NCI-H748 treated with DMSO at 0.1 percent for 48 hours (cell line): ENCODE measurements at regions not wholly inside any gene's neighbourhood (a gene's known extent, or its start where the extent isn't known, plus 50 kb on each side); places are given as distances from the start of the nearest gene placed in this dataset.
"Not testable (repeated sequence)": the region's sequence is repeated elsewhere in the genome, so short reads cannot be mapped to it uniquely, and the experiment has no call there.

Experiments
- DNase-seq: peaks from one replicate; lab custom pipeline; 2025; lab: John Stamatoyannopoulos, UW

DNA sequence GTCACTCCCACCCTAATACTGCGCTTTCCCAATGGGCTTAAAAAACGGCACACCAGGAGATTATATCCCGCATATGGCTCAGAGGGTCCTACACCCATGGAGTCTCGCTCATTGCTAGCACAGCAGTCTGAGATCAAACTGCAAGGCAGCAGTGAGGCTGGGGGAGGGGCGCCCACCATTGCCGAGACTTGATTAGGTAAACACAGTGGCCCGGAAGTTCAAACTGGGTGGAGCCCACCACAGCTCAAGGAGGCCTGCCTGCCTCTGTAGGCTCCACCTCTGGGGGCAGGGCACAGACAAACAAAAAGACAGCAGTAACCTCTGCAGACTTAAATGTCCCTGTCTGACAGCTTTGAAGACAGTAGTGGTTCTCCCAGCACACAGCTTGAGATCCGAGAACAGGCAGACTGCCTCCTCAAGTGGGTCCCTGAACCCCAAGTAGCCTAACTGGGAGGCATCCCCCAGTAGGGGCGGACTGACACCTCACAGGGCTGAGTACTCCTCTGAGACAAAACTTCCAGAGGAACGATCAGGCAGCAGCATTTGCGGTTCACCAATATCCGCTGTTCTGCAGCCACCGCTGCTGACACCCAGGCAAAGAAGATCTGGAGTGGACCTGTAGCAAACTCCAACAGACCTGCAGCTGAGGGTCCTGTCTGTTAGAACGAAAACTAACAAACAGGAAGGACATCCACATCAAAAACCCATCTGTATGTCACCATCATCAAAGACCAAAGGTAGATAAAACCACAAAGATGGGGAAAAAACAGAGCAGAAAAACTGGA lies 1085.6 kb upstream of the FANCL start:
- not testable (repeated sequence) for DNase-seq

- DNase-seq = no peak
These were observed 1081.7 kb upstream of the FANCL start for GRCh38 chr2:59322870-59323269.

GRCh38 chr2:59322005-59322404 lies 1080.9 kb upstream of the FANCL start:
- DNase-seq = no peak

- DNase-seq = no peak
These were observed 1073.1 kb upstream of the FANCL start for GRCh38 chr2:59314031-59314766.

DNA sequence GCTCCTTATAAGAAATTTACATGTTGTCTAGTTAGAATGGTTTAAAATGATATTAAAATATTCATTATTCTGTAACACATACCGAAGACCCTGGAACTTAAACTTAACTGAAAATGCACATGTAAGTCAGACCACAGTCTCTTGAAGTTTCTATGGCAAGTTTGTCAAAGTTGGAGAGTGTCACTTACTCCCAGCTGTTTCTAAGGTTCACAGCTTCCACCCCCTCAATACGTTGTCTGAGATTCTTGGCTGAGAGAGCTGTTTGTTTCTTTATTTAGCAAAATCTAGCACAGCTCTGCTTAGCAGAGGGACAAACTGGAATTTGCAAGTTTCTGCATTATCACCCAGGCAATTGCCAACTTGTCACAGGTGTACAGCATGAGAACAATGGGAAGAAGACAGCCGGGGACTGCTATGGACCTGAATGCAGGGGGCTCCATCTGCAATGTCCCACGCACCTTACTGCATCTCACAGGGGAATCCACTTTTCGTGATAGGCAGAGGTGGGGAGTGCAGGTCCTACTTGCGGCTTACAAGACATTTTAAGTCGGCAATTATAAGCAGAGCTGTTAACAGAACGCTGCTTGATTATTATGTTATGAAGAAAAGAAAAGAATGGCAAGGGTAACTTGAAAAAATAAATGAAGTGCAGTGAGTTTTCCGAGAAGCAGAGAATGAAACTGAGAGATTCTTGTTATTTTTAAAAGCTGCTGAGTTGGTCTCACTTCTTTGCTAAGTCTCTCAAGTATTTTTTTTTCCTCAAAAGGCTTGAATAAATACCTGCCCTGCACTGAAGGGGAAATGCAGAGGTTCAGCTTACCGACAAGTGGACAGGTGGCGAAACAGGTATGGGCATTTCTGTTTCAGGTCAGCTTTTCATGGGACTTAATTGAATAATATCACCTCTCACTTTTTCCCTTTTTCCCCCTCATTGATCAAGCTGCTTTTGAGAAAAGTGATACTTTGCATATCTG lies 1072.1 kb upstream of the FANCL start:
- DNase-seq = no peak

- DNase-seq = no peak
These were observed 1070.9 kb upstream of the FANCL start for GRCh38 chr2:59312029-59312428.

GRCh38 chr2:59308108-59308507 lies 1067.0 kb upstream of the FANCL start:
- DNase-seq = no peak

- no peak for DNase-seq
These were observed 1066.1 kb upstream of the FANCL start for GRCh38 chr2:59307196-59307595.

DNA sequence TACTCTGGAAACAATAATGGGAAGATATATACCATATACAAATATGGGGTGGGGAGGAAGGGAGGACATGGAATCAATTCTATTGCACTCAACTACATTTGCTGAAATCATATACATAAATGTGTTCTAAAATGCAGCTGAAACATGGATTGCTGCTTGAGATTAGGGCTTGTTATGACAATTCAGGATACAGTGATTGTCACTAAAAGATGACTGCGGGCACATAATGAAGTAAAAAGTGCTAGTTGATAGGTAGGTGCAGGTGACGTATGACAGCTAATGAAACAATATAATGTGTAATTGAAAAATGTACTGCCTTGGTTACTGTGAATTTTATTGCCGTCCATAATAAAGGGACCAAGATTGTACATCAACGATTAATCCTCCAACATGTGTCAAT lies 1062.1 kb upstream of the FANCL start:
- DNase-seq = no peak

DNA sequence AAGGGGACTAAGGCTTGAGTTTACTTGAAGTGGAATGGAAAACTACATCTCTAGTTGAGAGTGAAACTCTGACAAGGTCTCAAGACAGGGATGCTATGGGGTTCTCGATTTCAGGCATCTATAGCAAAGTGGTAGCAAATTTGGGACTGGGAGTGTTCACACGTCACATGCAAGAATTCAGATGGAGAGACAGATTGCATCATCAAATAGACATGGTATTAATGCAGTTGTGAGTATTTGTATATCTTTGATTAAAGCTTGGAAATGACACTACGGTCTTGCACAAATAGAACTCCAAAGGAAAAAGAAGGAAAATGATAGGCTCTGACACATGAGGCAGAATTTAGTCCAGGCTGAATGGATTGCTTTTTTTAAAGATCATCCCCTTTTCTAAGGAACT lies 1061.6 kb upstream of the FANCL start:
- DNase-seq = no peak

DNA sequence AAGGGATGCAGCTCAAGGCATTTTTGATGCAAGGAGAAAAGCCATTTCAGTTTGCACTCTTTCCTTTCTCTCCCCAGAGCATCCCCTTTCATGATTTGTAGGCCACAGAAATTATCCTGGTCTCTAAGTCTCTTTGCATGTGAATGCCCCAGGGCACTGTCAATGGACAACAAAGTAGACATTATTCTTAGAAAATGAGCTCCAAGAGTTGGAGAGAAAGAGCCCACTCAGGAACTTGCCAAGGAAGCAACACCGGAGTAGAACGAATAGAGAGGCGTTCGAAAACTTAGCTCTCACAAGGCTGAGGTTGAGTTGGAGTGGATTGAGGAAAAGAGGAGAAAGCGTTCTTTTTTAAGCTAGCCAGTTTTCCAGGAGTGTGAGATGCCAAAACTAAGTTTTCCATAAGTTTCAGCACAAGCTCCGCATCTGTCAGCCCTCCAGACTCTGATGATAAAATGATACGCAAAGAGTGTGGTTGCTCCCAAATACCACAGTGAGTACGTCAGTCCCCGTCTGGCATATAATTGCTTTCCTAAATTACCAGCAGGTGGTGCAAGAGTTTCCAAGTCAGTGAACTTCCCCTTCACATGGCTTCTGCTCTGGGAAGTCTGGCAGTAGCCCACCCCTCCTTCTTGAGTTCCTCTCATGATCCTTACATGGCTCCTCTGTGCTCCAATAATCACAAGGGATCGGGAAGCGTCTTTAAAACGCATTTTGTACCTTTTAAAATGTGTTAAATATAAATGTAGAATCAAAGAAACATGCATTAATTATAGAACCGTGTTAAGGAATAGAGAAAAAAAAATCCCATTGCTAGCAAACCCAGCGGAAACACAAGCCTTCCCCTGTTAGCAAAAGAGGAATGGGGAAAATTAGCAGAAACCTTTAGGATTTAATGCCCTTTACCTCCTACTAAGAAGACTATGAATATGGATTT lies 1060.6 kb upstream of the FANCL start:
- peak; percentile 16 for DNase-seq

DNA sequence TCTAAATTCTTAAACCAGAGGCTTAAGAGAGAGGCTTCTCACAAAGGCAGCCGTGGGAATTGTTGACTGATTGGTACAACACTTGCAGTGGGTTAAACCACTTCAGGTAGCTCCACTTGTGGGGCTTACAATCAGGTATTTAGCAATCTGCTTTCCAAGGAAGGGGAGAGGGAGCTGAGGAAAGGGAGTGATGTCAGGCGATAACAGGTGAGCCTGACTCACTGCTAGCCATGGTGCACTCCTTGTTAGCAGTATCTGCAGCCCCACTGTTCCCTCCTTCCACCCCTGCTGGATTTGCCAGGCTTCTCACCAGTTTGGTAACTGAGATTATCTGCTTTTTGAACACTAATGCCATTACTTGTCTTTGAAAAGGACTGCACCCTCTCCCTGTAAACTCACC lies 1056.7 kb upstream of the FANCL start:
- no peak for DNase-seq

- no peak for DNase-seq
These were observed 1055.2 kb upstream of the FANCL start for GRCh38 chr2:59296279-59296678.

GRCh38 chr2:59295524-59296162 lies 1054.5 kb upstream of the FANCL start:
- no peak for DNase-seq

DNA sequence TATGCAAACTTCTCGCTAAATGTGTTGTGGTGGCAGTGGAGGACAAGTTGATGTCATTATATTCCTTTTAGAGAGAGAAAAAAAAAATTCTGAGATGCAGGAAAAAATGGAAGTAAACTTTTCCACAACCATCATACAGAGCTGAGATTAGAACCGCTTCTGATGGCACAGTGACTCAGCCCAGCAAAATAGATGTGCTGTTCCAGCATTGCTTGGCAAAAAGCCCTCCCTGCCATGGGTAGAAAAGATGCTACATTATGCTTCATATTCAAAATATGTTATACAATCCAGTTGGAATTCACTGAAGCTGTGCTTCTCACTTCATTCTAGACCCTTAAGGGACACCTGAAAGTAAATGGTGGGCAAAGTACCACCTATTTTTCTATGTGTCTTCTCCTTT lies 1047.6 kb upstream of the FANCL start:
- DNase-seq = no peak

DNA sequence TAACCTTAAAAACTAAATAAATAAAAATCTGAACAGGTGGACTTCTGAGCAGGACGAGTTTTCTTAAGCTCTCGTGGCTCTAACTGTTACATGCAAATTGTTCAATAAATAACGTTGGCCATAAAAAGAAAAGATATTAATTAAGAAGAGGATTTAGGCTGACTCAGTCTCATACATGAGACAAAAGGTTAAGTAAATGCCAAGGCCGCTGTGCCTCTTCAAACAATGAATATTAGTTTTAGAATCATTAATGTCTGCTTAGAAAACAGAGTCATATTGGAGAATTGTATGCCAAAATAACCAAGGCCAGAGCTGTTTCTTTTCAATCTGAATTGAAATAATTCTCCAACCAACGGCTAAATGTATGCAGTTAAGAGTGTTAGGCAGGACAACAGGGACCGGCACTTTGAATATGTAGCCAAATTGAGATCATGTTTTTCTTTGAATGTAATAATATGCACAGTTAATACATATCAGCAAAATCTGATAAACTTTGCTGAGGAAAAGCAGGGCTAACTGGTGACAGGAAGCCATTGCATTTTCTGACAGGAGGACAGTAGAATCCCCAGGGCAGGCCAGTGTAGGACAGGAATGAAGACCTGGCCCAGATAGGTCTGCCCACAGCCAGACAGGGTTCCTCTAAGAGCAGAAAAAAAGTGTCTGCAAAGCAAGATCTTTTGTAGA lies 1041.4 kb upstream of the FANCL start:
- no peak for DNase-seq

GRCh38 chr2:59277671-59278070 lies 1036.5 kb upstream of the FANCL start:
- DNase-seq = no peak

DNA sequence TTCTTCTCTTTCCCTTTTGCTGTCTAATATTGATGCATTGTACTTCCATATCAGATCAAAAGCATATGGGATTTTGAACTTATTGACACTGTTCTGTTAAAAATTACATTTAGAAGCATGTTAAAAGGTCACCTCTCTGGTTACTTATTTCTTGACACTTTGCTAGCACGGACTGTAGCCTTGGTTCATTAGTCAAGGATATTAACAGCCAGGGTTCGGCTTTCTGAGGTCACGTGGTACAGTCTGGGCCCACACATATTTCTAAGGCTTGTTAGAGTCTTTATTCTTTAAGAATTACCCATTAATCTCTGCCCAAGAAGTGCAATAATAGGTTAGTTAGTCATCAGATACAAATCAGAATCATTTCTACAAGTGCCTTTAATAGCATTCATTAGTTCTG lies 1035.8 kb upstream of the FANCL start:
- DNase-seq = no peak

DNA sequence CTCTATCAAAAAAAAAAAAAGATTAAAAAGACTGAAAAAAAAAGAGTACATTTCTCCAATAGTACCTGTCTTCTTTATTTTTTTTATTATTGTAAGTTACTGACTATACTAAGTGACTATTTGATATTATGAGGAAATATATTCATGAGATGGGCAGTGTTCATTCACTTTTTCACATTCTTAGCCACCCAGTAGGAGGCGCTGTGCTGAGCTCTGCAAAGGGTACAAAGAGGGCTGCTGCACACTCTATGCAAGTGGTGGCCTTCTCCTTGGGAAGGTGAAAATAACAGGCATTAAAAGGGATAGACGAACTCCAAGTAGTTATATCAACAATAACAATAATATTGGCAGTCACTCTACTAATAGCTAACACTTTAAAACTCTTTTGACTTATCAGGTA lies 1034.9 kb upstream of the FANCL start:
- no peak for DNase-seq

DNA sequence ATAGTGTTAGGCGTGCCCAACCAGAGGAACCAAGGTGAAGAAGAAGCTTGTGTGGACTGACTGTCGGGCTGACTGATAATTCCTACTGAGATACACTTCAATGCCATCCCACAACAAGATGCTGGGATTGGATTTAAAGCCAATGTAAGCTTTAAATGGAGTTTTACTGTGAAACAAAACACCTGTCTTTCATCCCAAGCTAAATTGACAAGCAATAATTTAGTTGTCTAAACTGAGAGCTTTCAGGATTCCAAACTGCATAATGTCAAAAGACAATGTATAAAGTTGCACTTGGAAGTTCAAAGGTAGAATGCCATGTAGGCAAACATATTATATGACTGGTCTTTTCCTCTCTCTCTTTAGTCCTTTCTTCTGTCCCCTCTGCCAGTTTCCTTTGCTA lies 1025.3 kb upstream of the FANCL start:
- no peak for DNase-seq
